WTC11 (cell line): ENCODE measurements at regions not wholly inside any gene's neighbourhood (a gene's known extent, or its start where the extent isn't known, plus 50 kb on each side); places are given as distances from the start of the nearest gene placed in this dataset.

Experiments used
- CTCF ChIP-seq: fragments of 200-600 bp; IDR thresholded peaks from 2 replicates; pipeline ENCODE4 v1.8.0; 2022; ENCODE audit warnings: antibody characterized with exemption
- IRF1 ChIP-seq: sonication (generic); formaldehyde crosslinking; IDR thresholded peaks from 2 replicates; pipeline ENCODE4 v1.8.0; 2023; ENCODE audit warnings: missing genetic modification reagents
- MAX ChIP-seq: sonication (generic); formaldehyde crosslinking; IDR thresholded peaks from 2 replicates; pipeline ENCODE4 v1.8.0; 2022; ENCODE audit warnings: mild to moderate bottlenecking, missing genetic modification reagents
- TCF7 ChIP-seq: sonication (generic); formaldehyde crosslinking; IDR thresholded peaks from 2 replicates; pipeline ENCODE4 v1.8.0; 2022; ENCODE audit warnings: mild to moderate bottlenecking, low read depth, missing genetic modification reagents, moderate library complexity
- USF2 ChIP-seq: sonication (generic); formaldehyde crosslinking; IDR thresholded peaks from 2 replicates; pipeline ENCODE4 v1.8.1; 2023; ENCODE audit warnings: mild to moderate bottlenecking, missing genetic modification reagents, moderate library complexity
- ZSCAN18 ChIP-seq: fragments of 250-450 bp; sonication (Bioruptor Pico); IDR thresholded peaks from 2 replicates; pipeline ENCODE4 v2.1.2; 2022; ENCODE audit warnings: mild to moderate bottlenecking, moderate library complexity
- TF ChIP-seq, protein P1 (sequence below): sonication (generic); formaldehyde crosslinking; IDR thresholded peaks from 2 replicates; pipeline ENCODE4 v1.8.1; 2022; ENCODE audit warnings: low read depth, mild to moderate bottlenecking, moderate library complexity, missing genetic modification reagents, borderline replicate concordance

DNA sequence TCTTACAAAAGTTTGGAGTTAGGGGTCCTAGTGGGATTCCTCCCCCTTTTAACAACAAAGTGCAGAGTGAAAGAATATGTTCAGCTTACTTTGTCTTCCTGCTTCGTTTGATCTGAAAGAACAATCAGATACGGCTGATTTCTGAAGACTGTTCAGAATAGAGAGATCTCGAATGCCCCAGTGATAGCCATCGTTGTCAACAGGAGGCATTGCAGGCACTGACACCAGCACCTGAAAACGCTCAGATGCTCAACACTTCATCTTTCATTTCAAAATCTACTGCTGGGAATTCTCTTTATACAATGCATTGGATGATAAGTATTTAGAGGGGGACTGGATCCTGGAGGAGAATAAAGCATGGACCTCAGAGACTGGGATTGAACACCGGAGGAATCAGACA is 186.3 kb upstream of the TENM3 start:
- TF ChIP-seq USF2 (CRISPR knock-in tag), result no peak
- TF ChIP-seq TCF7, result no peak
- TF ChIP-seq ZSCAN18, result no peak
- no peak for TF ChIP-seq CTCF
- TF ChIP-seq, protein P1, sequence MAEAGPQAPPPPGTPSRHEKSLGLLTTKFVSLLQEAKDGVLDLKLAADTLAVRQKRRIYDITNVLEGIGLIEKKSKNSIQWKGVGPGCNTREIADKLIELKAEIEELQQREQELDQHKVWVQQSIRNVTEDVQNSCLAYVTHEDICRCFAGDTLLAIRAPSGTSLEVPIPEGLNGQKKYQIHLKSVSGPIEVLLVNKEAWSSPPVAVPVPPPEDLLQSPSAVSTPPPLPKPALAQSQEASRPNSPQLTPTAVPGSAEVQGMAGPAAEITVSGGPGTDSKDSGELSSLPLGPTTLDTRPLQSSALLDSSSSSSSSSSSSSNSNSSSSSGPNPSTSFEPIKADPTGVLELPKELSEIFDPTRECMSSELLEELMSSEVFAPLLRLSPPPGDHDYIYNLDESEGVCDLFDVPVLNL (CRISPR knock-in tag), result no peak
- TF ChIP-seq MAX, result no peak
- TF ChIP-seq IRF1 (CRISPR knock-in tag), result no peak
